Neural progenitor cell (in vitro differentiated cells): ENCODE measurements at regions not wholly inside any gene's neighbourhood (a gene's known extent, or its start where the extent isn't known, plus 50 kb on each side); places are given as distances from the start of the nearest gene placed in this dataset.

Experiments
- DNase-seq: peaks from one replicate; pipeline ENCODE4 v3.0.0-alpha.2; 2016; ENCODE audit warnings: low spot score
- H2AFZ ChIP-seq: fragments of 200-600 bp; sonication (generic); replicated peaks from 2 replicates; pipeline ENCODE4 v1.6.1; 2016; ENCODE audit warnings: antibody characterized with exemption
- H3F3A ChIP-seq: fragments of 200-600 bp; sonication (generic); 2 replicates; pipeline ENCODE4 v1.6.1; 2016; ENCODE audit warnings: antibody characterized with exemption, low read depth
- H3K27ac ChIP-seq: fragments of 200-600 bp; sonication (generic); 2 replicates; pipeline ENCODE4 v1.5.1; 2016; ENCODE audit warnings: mild to moderate bottlenecking
- H3K27me3 ChIP-seq: fragments of 200-600 bp; sonication (generic); 2 replicates; pipeline ENCODE4 v1.6.1; 2016; ENCODE audit warnings: mild to moderate bottlenecking, moderate library complexity
- H3K36me3 ChIP-seq: fragments of 200-600 bp; sonication (generic); 2 replicates; pipeline ENCODE4 v1.5.1; 2016
- H3K4me1 ChIP-seq: fragments of 200-600 bp; sonication (generic); 2 replicates; pipeline ENCODE4 v1.6.1; 2016; ENCODE audit warnings: mixed run types
- H3K4me2 ChIP-seq: fragments of 200-600 bp; sonication (generic); 2 replicates; pipeline ENCODE4 v1.6.1; 2016
- H3K4me3 ChIP-seq: fragments of 200-600 bp; sonication (generic); 2 replicates; pipeline ENCODE4 v1.5.1; 2016
- H3K79me2 ChIP-seq: fragments of 200-600 bp; sonication (generic); 2 replicates; pipeline ENCODE4 v1.6.1; 2016; ENCODE audit warnings: low read depth
- H3K9ac ChIP-seq: fragments of 200-600 bp; sonication (generic); 2 replicates; pipeline ENCODE4 v1.6.1; 2016
- H3K9me3 ChIP-seq: fragments of 200-600 bp; sonication (generic); 2 replicates; pipeline ENCODE4 v1.5.1; 2016; ENCODE audit warnings: low read depth
- H4K20me1 ChIP-seq: fragments of 200-600 bp; sonication (generic); 2 replicates; pipeline ENCODE4 v1.6.1; 2016; ENCODE audit warnings: low read depth
- H3K27ac Mint-ChIP-seq: 3 replicates; pipeline ENCODE4 v1.8.0; 2021; ENCODE audit warnings: mixed read lengths
- H3K27me3 Mint-ChIP-seq: 2 replicates; pipeline ENCODE4 v1.8.0; 2022; ENCODE audit warnings: low read depth, mild to moderate bottlenecking, inconsistent platforms, moderate library complexity, mixed read lengths; ENCODE audit not compliant: insufficient read depth
- H3K36me3 Mint-ChIP-seq: 3 replicates; pipeline ENCODE4 v1.8.0; 2021; ENCODE audit warnings: mixed read lengths
- H3K4me1 Mint-ChIP-seq: 3 replicates; pipeline ENCODE4 v1.8.0; 2021; ENCODE audit warnings: mixed read lengths
- H3K4me3 Mint-ChIP-seq: 3 replicates; pipeline ENCODE4 v1.8.0; 2021; ENCODE audit warnings: mild to moderate bottlenecking, moderate library complexity, mixed read lengths
- H3K9me3 Mint-ChIP-seq: 3 replicates; pipeline ENCODE4 v1.8.0; 2020; ENCODE audit warnings: mixed read lengths
- CTCF ChIP-seq: fragments of 200-600 bp; sonication (generic); IDR thresholded peaks from 2 replicates; pipeline ENCODE4 v1.5.1; 2017; ENCODE audit warnings: antibody characterized with exemption, mild to moderate bottlenecking
- EZH2 ChIP-seq: fragments of 200-600 bp; sonication (generic); IDR thresholded peaks from 2 replicates; pipeline ENCODE4 v1.6.1; 2017; ENCODE audit warnings: antibody characterized with exemption, mild to moderate bottlenecking, moderate library complexity
- EZH2phosphoT487 ChIP-seq: fragments of 200-600 bp; sonication (generic); IDR thresholded peaks from 2 replicates; pipeline ENCODE4 v1.6.1; 2017; ENCODE audit warnings: antibody characterized with exemption

GRCh38 chr7:128168667-128169210 is 72.3 kb upstream of the LEP start:
- H3K27ac ChIP-seq = no peak overlapping the region

GRCh38 chr7:128170461-128170860 is 70.6 kb upstream of the LEP start:
- DNase-seq = no peak
- Histone ChIP-seq H3K9me3 (no peaks in the 10 kb centered on the region), H4K20me1 (peaks cover 39% of the 10 kb centered on the region)

More at GRCh38 chr7:128168667-128169210, 72.3 kb upstream of the LEP start:
- H3K4me3 Mint-ChIP-seq = peak overlapping the region; percentile 77
- H3K79me2 ChIP-seq = no peaks in the 10 kb centered on the region
- TF ChIP-seq EZH2 = no peak
- TF ChIP-seq CTCF = no peak
- no peak for TF ChIP-seq EZH2phosphoT487
- no peaks in the 10 kb centered on the region for H3K36me3 ChIP-seq
- no peak overlapping the region for H2AFZ ChIP-seq
- H3K9me3 Mint-ChIP-seq = peaks cover 5% of the 10 kb centered on the region
- peaks cover 44% of the 10 kb centered on the region for H4K20me1 ChIP-seq
- H3K4me1 ChIP-seq = peaks cover 10% of the 10 kb centered on the region
- no peak overlapping the region for H3K27ac Mint-ChIP-seq
- H3K9ac ChIP-seq = no peak overlapping the region
- peak overlapping the region; percentile 24 for H3K4me3 ChIP-seq
- peaks cover 5% of the 10 kb centered on the region for H3K36me3 Mint-ChIP-seq
- peaks cover 95% of the 10 kb centered on the region for H3K27me3 ChIP-seq
- H3K9me3 ChIP-seq = no peaks in the 10 kb centered on the region
- peak; percentile 92 for DNase-seq
- H3K27me3 Mint-ChIP-seq = peaks cover 56% of the 10 kb centered on the region
- H3K4me1 Mint-ChIP-seq = peaks cover 16% of the 10 kb centered on the region
- peaks cover 4% of the 10 kb centered on the region for H3F3A ChIP-seq
- peak overlapping the region; percentile 98 for H3K4me2 ChIP-seq

GRCh38 chr7:128171342-128171918 is 69.6 kb upstream of the LEP start:
- Histone ChIP-seq H3K4me3 (no peak overlapping the region), H3K4me1 (peaks cover 7% of the 10 kb centered on the region), H2AFZ (no peak overlapping the region), H3K4me2 (no peak overlapping the region), H3K79me2 (no peaks in the 10 kb centered on the region), H3K27me3 (peaks cover 76% of the 10 kb centered on the region), H3K27ac (no peak overlapping the region), H3K9me3 (no peaks in the 10 kb centered on the region), H4K20me1 (peaks cover 30% of the 10 kb centered on the region), H3F3A (peaks cover 4% of the 10 kb centered on the region), H3K9ac (no peak overlapping the region), H3K36me3 (no peaks in the 10 kb centered on the region)
- H3K9me3 Mint-ChIP-seq = no peaks in the 10 kb centered on the region
- H3K4me3 Mint-ChIP-seq = no peak overlapping the region
- H3K27me3 Mint-ChIP-seq = peaks cover 40% of the 10 kb centered on the region
- no peaks in the 10 kb centered on the region for H3K36me3 Mint-ChIP-seq
- peaks cover 12% of the 10 kb centered on the region for H3K4me1 Mint-ChIP-seq
- TF ChIP-seq EZH2 (no peak), EZH2phosphoT487 (no peak), CTCF (no peak)
- DNase-seq = no peak
- no peak overlapping the region for H3K27ac Mint-ChIP-seq

More at GRCh38 chr7:128170461-128170860, 70.6 kb upstream of the LEP start:
- TF ChIP-seq CTCF (no peak), EZH2phosphoT487 (no peak), EZH2 (no peak)
- Histone ChIP-seq H3K27me3 (peaks cover 86% of the 10 kb centered on the region), H3K36me3 (no peaks in the 10 kb centered on the region), H3K4me3 (no peak overlapping the region), H3F3A (peaks cover 4% of the 10 kb centered on the region), H3K4me2 (no peak overlapping the region), H3K27ac (no peak overlapping the region), H2AFZ (no peak overlapping the region), H3K4me1 (peaks cover 10% of the 10 kb centered on the region), H3K9ac (no peak overlapping the region), H3K79me2 (no peaks in the 10 kb centered on the region)
- Mint-ChIP-seq H3K27me3 (peaks cover 48% of the 10 kb centered on the region), H3K4me1 (peaks cover 12% of the 10 kb centered on the region), H3K9me3 (peaks cover 1% of the 10 kb centered on the region), H3K27ac (no peak overlapping the region), H3K36me3 (peaks cover under 1% of the 10 kb centered on the region), H3K4me3 (no peak overlapping the region)
